Stimulated activated memory B cell treated with anti-CD40 and anti-IgM and Interleukin-4, amounts not matched to agents 10 μg/mL and 1 μg/mL and 100 μg/mL, for 72 hours (primary cell): ENCODE measurements at regions not wholly inside any gene's neighbourhood (a gene's known extent, or its start where the extent isn't known, plus 50 kb on each side); places are given as distances from the start of the nearest gene placed in this dataset.
"Not testable (repeated sequence)": the region's sequence is repeated elsewhere in the genome, so short reads cannot be mapped to it uniquely, and the experiment has no call there.

Experiments
- ATAC-seq: fragments of 150-1000 bp; cut with Tn5 transposase; 2 replicates; pipeline ENCODE4 v1.10.0; 2021
- H3K27ac Mint-ChIP-seq: one replicate; pipeline ENCODE4 v1.8.0; 2022; ENCODE audit warnings: mild to moderate bottlenecking, mixed read lengths
- H3K27me3 Mint-ChIP-seq: one replicate; pipeline ENCODE4 v1.8.0; 2022; ENCODE audit warnings: mixed read lengths
- H3K36me3 Mint-ChIP-seq: one replicate; pipeline ENCODE4 v1.8.0; 2022; ENCODE audit warnings: mixed read lengths
- H3K4me1 Mint-ChIP-seq: one replicate; pipeline ENCODE4 v1.8.0; 2022; ENCODE audit warnings: mixed read lengths
- H3K4me3 Mint-ChIP-seq: one replicate; pipeline ENCODE4 v1.8.0; 2022; ENCODE audit warnings: mild to moderate bottlenecking, moderate library complexity, mixed read lengths
- H3K9me3 Mint-ChIP-seq: one replicate; pipeline ENCODE4 v1.8.0; 2022; ENCODE audit warnings: mixed read lengths

GRCh38 chr1:100791586-100791985 lies 72.0 kb downstream of the VCAM1 start:
- ATAC-seq, result no peak
- H3K27ac Mint-ChIP-seq, result no peak overlapping the region
- peaks cover 53% of the 10 kb centered on the region for H3K27me3 Mint-ChIP-seq
- no peaks in the 10 kb centered on the region for H3K36me3 Mint-ChIP-seq
- H3K4me3 Mint-ChIP-seq, result no peak overlapping the region
- H3K9me3 Mint-ChIP-seq, result no peaks in the 10 kb centered on the region
- no peaks in the 10 kb centered on the region for H3K4me1 Mint-ChIP-seq

GRCh38 chr1:100793659-100794058 lies 74.1 kb downstream of the VCAM1 start:
- Mint-ChIP-seq H3K36me3 (no peaks in the 10 kb centered on the region), H3K27ac (no peak overlapping the region), H3K4me1 (no peaks in the 10 kb centered on the region), H3K4me3 (no peak overlapping the region), H3K27me3 (peaks cover 54% of the 10 kb centered on the region), H3K9me3 (no peaks in the 10 kb centered on the region)
- no peak for ATAC-seq

- no peak for ATAC-seq
- H3K9me3 Mint-ChIP-seq, result no peaks in the 10 kb centered on the region
- H3K4me1 Mint-ChIP-seq, result no peaks in the 10 kb centered on the region
- H3K4me3 Mint-ChIP-seq, result no peak overlapping the region
- no peak overlapping the region for H3K27ac Mint-ChIP-seq
- no peaks in the 10 kb centered on the region for H3K36me3 Mint-ChIP-seq
- H3K27me3 Mint-ChIP-seq, result peaks cover 41% of the 10 kb centered on the region
Measured at GRCh38 chr1:100794748-100795645, 75.5 kb downstream of the VCAM1 start.

- no peak overlapping the region for H3K4me3 Mint-ChIP-seq
- H3K36me3 Mint-ChIP-seq, result no peaks in the 10 kb centered on the region
- ATAC-seq, result no peak
- peaks cover 35% of the 10 kb centered on the region for H3K27me3 Mint-ChIP-seq
- no peak overlapping the region for H3K27ac Mint-ChIP-seq
- H3K4me1 Mint-ChIP-seq, result no peaks in the 10 kb centered on the region
- H3K9me3 Mint-ChIP-seq, result no peaks in the 10 kb centered on the region
Measured at GRCh38 chr1:100795646-100795985, 76.1 kb downstream of the VCAM1 start.

GRCh38 chr1:100796046-100796445 lies 76.5 kb downstream of the VCAM1 start:
- ATAC-seq, result no peak
- Mint-ChIP-seq H3K27ac (no peak overlapping the region), H3K36me3 (no peaks in the 10 kb centered on the region), H3K9me3 (no peaks in the 10 kb centered on the region), H3K4me1 (no peaks in the 10 kb centered on the region), H3K4me3 (no peak overlapping the region), H3K27me3 (peaks cover 33% of the 10 kb centered on the region)

GRCh38 chr1:100799548-100799947 lies 80.0 kb downstream of the VCAM1 start:
- Mint-ChIP-seq H3K4me1 (no peaks in the 10 kb centered on the region), H3K27ac (no peak overlapping the region), H3K4me3 (no peak overlapping the region), H3K36me3 (no peaks in the 10 kb centered on the region), H3K27me3 (peaks cover 17% of the 10 kb centered on the region), H3K9me3 (peaks cover 3% of the 10 kb centered on the region)
- ATAC-seq, result no peak

- H3K4me3 Mint-ChIP-seq, result no peak overlapping the region
- no peak overlapping the region for H3K27ac Mint-ChIP-seq
- H3K36me3 Mint-ChIP-seq, result no peaks in the 10 kb centered on the region
- ATAC-seq, result no peak
- H3K27me3 Mint-ChIP-seq, result peaks cover 14% of the 10 kb centered on the region
- H3K9me3 Mint-ChIP-seq, result peaks cover 3% of the 10 kb centered on the region
- no peaks in the 10 kb centered on the region for H3K4me1 Mint-ChIP-seq
Measured at GRCh38 chr1:100799954-100800612, 80.5 kb downstream of the VCAM1 start.

GRCh38 chr1:100801256-100801655 lies 81.7 kb downstream of the VCAM1 start:
- H3K9me3 Mint-ChIP-seq, H3K4me3 Mint-ChIP-seq, H3K27me3 Mint-ChIP-seq, H3K27ac Mint-ChIP-seq, ATAC-seq, H3K36me3 Mint-ChIP-seq, H3K4me1 Mint-ChIP-seq: not testable (repeated sequence)

- not testable (repeated sequence) for H3K36me3 Mint-ChIP-seq, H3K4me1 Mint-ChIP-seq, H3K4me3 Mint-ChIP-seq, H3K27me3 Mint-ChIP-seq, H3K9me3 Mint-ChIP-seq, H3K27ac Mint-ChIP-seq, ATAC-seq
Measured at GRCh38 chr1:100803280-100803679, 83.7 kb downstream of the VCAM1 start.

GRCh38 chr1:100806601-100807000 lies 87.1 kb downstream of the VCAM1 start:
- no peak for ATAC-seq
- Mint-ChIP-seq H3K9me3 (peaks cover 3% of the 10 kb centered on the region), H3K27me3 (peaks cover 10% of the 10 kb centered on the region), H3K36me3 (no peaks in the 10 kb centered on the region), H3K27ac (no peak overlapping the region), H3K4me1 (no peaks in the 10 kb centered on the region), H3K4me3 (no peak overlapping the region)

- Mint-ChIP-seq H3K9me3 (no peaks in the 10 kb centered on the region), H3K27me3 (peaks cover 10% of the 10 kb centered on the region), H3K4me1 (peaks cover 16% of the 10 kb centered on the region), H3K27ac (no peak overlapping the region), H3K36me3 (no peaks in the 10 kb centered on the region), H3K4me3 (no peak overlapping the region)
- ATAC-seq, result no peak
Measured at GRCh38 chr1:100810360-100810759, 84.3 kb downstream of the EXTL2 start.

- no peak for ATAC-seq
- H3K9me3 Mint-ChIP-seq, result no peaks in the 10 kb centered on the region
- no peak overlapping the region for H3K4me3 Mint-ChIP-seq
- H3K4me1 Mint-ChIP-seq, result peaks cover 22% of the 10 kb centered on the region
- no peaks in the 10 kb centered on the region for H3K36me3 Mint-ChIP-seq
- H3K27ac Mint-ChIP-seq, result no peak overlapping the region
- H3K27me3 Mint-ChIP-seq, result peaks cover 10% of the 10 kb centered on the region
Measured at GRCh38 chr1:100811808-100812207, 82.8 kb downstream of the EXTL2 start.

GRCh38 chr1:100814938-100815337 lies 79.7 kb downstream of the EXTL2 start:
- not testable (repeated sequence) for ATAC-seq, H3K36me3 Mint-ChIP-seq, H3K9me3 Mint-ChIP-seq, H3K27me3 Mint-ChIP-seq
- Mint-ChIP-seq H3K4me1 (peaks cover 22% of the 10 kb centered on the region), H3K27ac (peak overlapping the region; percentile 57), H3K4me3 (peak overlapping the region; percentile 56)

GRCh38 chr1:100816049-100816448 lies 78.6 kb downstream of the EXTL2 start:
- H3K4me1 Mint-ChIP-seq, result peaks cover 22% of the 10 kb centered on the region
- no peak overlapping the region for H3K4me3 Mint-ChIP-seq
- H3K9me3 Mint-ChIP-seq, result peaks cover 3% of the 10 kb centered on the region
- peaks cover 2% of the 10 kb centered on the region for H3K36me3 Mint-ChIP-seq
- ATAC-seq, result no peak
- peaks cover 5% of the 10 kb centered on the region for H3K27me3 Mint-ChIP-seq
- no peak overlapping the region for H3K27ac Mint-ChIP-seq

- H3K4me3 Mint-ChIP-seq, ATAC-seq, H3K36me3 Mint-ChIP-seq, H3K4me1 Mint-ChIP-seq, H3K27me3 Mint-ChIP-seq, H3K27ac Mint-ChIP-seq: not testable (repeated sequence)
- peaks cover 25% of the 10 kb centered on the region for H3K9me3 Mint-ChIP-seq
Measured at GRCh38 chr1:100820195-100820594, 74.4 kb downstream of the EXTL2 start.

- H3K27ac Mint-ChIP-seq, H3K4me3 Mint-ChIP-seq, H3K4me1 Mint-ChIP-seq, H3K27me3 Mint-ChIP-seq, ATAC-seq, H3K36me3 Mint-ChIP-seq: not testable (repeated sequence)
- H3K9me3 Mint-ChIP-seq, result peaks cover 28% of the 10 kb centered on the region
Measured at GRCh38 chr1:100821919-100822318, 72.7 kb downstream of the EXTL2 start.
